Stomach (tissue), 4 donors: ENCODE measurements at regions not wholly inside any gene's neighbourhood (a gene's known extent, or its start where the extent isn't known, plus 50 kb on each side); places are given as distances from the start of the nearest gene placed in this dataset.

Experiments
- POLR2A ChIP-seq, 4 donors: fragments of 450-650 bp; IDR thresholded peaks; one replicate each; pipeline ENCODE4 v1.6.1; 2016; ENCODE audit warnings: antibody characterized with exemption in 4 of 4, control low read depth in 2 of 4, mild to moderate bottlenecking in 1 of 4, moderate library complexity in 1 of 4
- TF ChIP-seq, protein P1 (sequence below), 7 experiments: fragments of 450-650 bp in 4 of 7; fragments of 200-600 bp in 3 of 7; sonication (generic) in 3 of 7; IDR thresholded peaks; one replicate each; pipeline ENCODE4 v1.5.1; 2016 to 2019; ENCODE audit warnings: antibody characterized with exemption in 7 of 7, control low read depth in 2 of 7, mild to moderate bottlenecking in 1 of 7

DNA sequence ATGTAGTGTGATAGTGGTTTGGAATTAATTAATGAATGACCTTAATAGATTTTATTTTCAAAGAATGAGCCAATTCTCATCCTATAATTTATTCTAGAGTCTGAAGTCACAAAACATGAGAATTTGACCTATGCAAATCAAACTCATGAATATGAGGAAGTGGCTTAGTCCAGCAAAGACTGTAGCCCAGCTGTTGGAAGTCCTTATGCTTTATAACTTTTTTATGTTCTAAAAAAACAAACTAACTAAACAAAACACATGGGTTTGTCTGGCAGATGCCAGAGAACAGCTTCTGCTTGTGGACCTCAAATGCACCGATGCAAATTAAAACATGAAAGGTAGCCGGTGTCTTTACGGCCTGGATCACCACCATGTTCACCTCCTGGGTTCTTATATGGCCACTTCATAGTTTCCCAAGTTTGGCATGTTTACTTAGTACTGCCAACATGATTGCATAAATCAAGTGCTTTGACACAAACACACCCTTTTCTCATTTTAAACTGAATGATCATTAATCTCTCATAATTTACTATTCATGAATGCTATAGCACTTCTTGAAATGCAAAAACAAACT lies 277.4 kb downstream of the PAPSS1 start:
- no peak for TF ChIP-seq POLR2A (IDR thresholded peaks at IDR 0.05)
- TF ChIP-seq, protein P1, sequence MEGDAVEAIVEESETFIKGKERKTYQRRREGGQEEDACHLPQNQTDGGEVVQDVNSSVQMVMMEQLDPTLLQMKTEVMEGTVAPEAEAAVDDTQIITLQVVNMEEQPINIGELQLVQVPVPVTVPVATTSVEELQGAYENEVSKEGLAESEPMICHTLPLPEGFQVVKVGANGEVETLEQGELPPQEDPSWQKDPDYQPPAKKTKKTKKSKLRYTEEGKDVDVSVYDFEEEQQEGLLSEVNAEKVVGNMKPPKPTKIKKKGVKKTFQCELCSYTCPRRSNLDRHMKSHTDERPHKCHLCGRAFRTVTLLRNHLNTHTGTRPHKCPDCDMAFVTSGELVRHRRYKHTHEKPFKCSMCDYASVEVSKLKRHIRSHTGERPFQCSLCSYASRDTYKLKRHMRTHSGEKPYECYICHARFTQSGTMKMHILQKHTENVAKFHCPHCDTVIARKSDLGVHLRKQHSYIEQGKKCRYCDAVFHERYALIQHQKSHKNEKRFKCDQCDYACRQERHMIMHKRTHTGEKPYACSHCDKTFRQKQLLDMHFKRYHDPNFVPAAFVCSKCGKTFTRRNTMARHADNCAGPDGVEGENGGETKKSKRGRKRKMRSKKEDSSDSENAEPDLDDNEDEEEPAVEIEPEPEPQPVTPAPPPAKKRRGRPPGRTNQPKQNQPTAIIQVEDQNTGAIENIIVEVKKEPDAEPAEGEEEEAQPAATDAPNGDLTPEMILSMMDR (IDR thresholded peaks at IDR 0.05), result no peak
